Fibroblast of mammary gland (primary cell): ENCODE measurements at regions not wholly inside any gene's neighbourhood (a gene's known extent, or its start where the extent isn't known, plus 50 kb on each side); places are given as distances from the start of the nearest gene placed in this dataset.

ENCODE experiments used
- DNase-seq: peaks from one replicate; pipeline ENCODE4 v3.0.0-alpha.2; 2010; ENCODE audit warnings: low read depth
- H3K4me3 ChIP-seq: 2 replicates; pipeline ENCODE4 v1.5.1; 2011; ENCODE audit warnings: low read depth, mild to moderate bottlenecking, low read length, moderate library complexity; ENCODE audit not compliant: control insufficient read depth
- CTCF ChIP-seq: conservative IDR thresholded peaks from 2 replicates; pipeline ENCODE4 v1.5.1; 2011; ENCODE audit warnings: low read depth, low read length, inconsistent platforms; ENCODE audit not compliant: control insufficient read depth, insufficient read depth

- TF ChIP-seq CTCF, result no peak
- H3K4me3 ChIP-seq, result no peak overlapping the region
- DNase-seq, result no peak
Observed at GRCh38 chr17:68780596-68780995, 174.6 kb downstream of the ABCA8 start.

- H3K4me3 ChIP-seq, result no peak overlapping the region
- DNase-seq, result no peak
- TF ChIP-seq CTCF, result no peak
Observed at GRCh38 chr17:68778726-68779125, 176.5 kb downstream of the ABCA8 start.

- TF ChIP-seq CTCF, result no peak
- DNase-seq, result no peak
- no peak overlapping the region for H3K4me3 ChIP-seq
Observed at GRCh38 chr17:68777856-68778694, 176.9 kb upstream of the FAM20A start.

GRCh38 chr17:68777243-68777855 is 176.2 kb upstream of the FAM20A start:
- H3K4me3 ChIP-seq, result no peak overlapping the region
- TF ChIP-seq CTCF, result peak; percentile 86
- peak; percentile 94 for DNase-seq

- peak; percentile 57 for DNase-seq
- no peak overlapping the region for H3K4me3 ChIP-seq
- TF ChIP-seq CTCF, result no peak
Observed at GRCh38 chr17:68776451-68776850, 175.3 kb upstream of the FAM20A start.

GRCh38 chr17:68775969-68776368 is 174.8 kb upstream of the FAM20A start:
- TF ChIP-seq CTCF, result no peak
- no peak for DNase-seq
- H3K4me3 ChIP-seq, result no peak overlapping the region
